ENCODE measurements at regions not wholly inside any gene's neighbourhood (a gene's known extent, or its start where the extent isn't known, plus 50 kb on each side); places are given as distances from the start of the nearest gene placed in this dataset.
A peak's percentile ranks its signal among the peaks of the same experiment; 100 is the strongest.
"Not testable (repeated sequence)": the region's sequence is repeated elsewhere in the genome, so short reads cannot be mapped to it uniquely, and the experiment has no call there.

DNA sequence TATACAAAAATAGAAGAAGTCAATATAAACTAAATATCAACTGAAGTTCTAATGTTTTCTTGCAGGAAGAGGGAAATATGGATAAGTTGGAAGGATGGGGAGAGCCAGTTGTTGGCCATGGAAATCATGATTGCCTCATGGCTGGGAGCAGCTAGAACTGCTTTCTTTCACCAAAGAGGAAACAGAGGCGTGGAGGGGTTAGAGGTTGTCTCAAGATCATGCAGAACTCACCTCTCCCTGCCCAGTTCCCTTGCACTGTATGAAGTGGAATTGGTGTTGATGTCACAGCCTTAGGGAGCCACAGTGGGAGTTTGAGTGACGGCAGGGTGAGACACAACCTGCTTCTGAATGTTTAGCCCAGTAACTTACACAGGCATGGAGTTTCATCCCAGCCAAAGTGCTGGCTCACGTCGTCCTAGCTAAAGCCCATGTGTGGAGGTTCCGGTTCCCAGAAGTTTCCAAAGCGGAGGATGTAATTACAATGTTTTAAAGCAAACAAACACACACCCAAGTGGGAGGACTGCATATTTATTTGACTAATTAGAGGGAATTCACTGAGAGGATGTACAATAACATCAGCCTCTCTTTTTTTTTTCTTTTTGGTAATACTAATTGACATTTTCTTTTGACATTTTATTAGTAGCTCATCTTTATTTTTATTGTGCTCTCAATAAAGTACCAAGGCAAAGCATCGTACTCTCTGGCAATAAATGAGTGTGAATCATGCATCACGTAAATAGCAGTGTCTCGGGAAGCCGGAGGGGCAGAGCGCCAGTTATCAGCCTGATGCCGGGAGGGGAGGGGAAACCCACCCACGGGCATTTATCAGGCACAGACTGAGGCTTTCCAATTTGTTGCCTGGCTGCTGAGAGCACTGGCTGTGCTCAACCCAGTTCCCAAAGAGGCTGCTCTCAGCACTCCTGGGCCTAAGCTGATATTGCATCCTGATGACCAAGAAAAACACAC lies 118.7 kb upstream of the CDH5 start:
- Histone ChIP-seq H3K4me3 (ENCODE audit: low read depth, low read length) (no peak overlapping the region), H3K4me1 (ENCODE audit: control insufficient read depth, insufficient read depth, low read length) (peaks cover 33% of the 10 kb centered on the region), H3K27ac (ENCODE audit: low read depth, low read length) (peak overlapping the region; percentile 75), H3K9me3 (ENCODE audit: control insufficient read depth, insufficient read depth, low read length) (no peaks in the 10 kb centered on the region), H3K27me3 (ENCODE audit: control insufficient read depth, insufficient read depth, low read length) (no peaks in the 10 kb centered on the region), H3K36me3 (ENCODE audit: control insufficient read depth, insufficient read depth, low read length) (no peaks in the 10 kb centered on the region)
- DNase-seq (ENCODE audit: low read depth in 4 of 6, low spot score in 6 of 6), result peak in 2 of 6 donors; percentile 75 to 87
- WGBS (ENCODE audit: insufficient coverage), result 19% methylated on average over 8 of the region's 13 CpGs

DNA sequence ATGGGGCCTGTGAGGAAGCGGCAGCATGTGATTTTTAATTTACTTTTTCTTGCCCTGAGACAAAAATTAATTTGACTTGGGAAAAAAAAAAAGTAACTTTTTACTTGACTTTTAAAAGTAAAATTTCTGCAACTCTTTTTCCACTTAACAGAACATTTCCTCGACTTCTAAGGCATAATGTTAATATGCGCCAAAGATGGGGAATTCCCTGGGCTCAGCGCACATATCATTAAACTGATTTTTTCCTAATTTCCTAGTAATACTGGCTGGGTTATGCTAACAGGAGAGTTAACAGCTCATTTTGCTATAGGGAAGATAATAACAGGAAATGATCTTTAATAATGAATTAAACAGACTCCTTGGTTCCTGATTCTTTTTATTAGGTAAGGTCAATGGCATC lies 120.6 kb upstream of the CDH5 start:
- Histone ChIP-seq H3K27me3 (ENCODE audit: control insufficient read depth, insufficient read depth, low read length) (no peaks in the 10 kb centered on the region), H3K4me3 (ENCODE audit: low read depth, low read length) (no peak overlapping the region), H3K9me3 (ENCODE audit: control insufficient read depth, insufficient read depth, low read length) (no peaks in the 10 kb centered on the region), H3K4me1 (ENCODE audit: control insufficient read depth, insufficient read depth, low read length) (peaks cover 20% of the 10 kb centered on the region), H3K27ac (ENCODE audit: low read depth, low read length) (no peak overlapping the region), H3K36me3 (ENCODE audit: control insufficient read depth, insufficient read depth, low read length) (no peaks in the 10 kb centered on the region)
- no CpG with 5 or more reads among the region's 4 CpGs for WGBS (ENCODE audit: insufficient coverage)
- DNase-seq (ENCODE audit: low read depth in 4 of 6, low spot score in 6 of 6), result no peak

DNA sequence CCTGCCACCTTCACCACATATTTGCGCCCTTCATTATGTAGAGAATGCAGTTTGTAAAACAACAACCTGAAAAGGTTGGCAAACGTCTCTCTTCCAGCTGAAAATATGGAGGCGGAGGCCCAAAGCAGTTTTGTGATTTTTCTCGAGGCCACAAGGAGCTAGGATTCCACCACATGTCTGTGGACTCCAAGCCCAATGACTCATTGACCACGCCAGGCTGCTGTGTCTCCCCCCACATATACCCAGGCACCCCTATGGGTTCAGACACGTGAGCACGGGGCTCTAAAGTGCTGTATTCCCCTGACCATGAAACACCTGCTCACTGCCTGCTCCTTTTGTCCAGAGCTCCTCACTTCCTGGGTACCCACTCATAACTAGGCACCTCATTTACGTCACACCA lies 121.4 kb upstream of the CDH5 start:
- peaks cover 20% of the 10 kb centered on the region for H3K4me1 ChIP-seq (ENCODE audit: control insufficient read depth, insufficient read depth, low read length)
- DNase-seq (ENCODE audit: low read depth in 4 of 6, low spot score in 6 of 6), result no peak
- no peaks in the 10 kb centered on the region for H3K27me3 ChIP-seq (ENCODE audit: control insufficient read depth, insufficient read depth, low read length)
- H3K9me3 ChIP-seq (ENCODE audit: control insufficient read depth, insufficient read depth, low read length), result no peaks in the 10 kb centered on the region
- WGBS (ENCODE audit: insufficient coverage), result 85% methylated on average over 4 of the region's 8 CpGs
- H3K4me3 ChIP-seq (ENCODE audit: low read depth, low read length), result no peak overlapping the region
- no peaks in the 10 kb centered on the region for H3K36me3 ChIP-seq (ENCODE audit: control insufficient read depth, insufficient read depth, low read length)
- H3K27ac ChIP-seq (ENCODE audit: low read depth, low read length), result no peak overlapping the region

DNA sequence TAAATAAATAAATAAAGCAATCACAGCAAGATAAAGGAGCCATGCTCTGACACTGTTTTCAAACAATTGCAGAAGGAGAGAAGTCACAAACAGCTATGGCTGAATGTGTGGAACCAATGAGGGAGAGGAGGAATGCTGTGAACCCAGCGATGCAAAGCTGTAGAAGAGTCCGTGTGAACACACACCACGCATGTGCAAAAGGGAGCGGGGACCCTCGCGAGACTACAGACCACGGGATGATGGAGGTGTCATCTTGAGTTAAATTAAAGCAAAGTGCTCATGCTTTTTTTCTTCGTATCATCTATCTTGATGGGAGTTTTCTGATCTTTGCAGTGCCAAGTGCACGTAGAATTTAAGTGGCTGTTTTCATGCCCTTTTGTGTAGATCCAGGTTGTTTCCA lies 123.8 kb upstream of the CDH5 start:
- Histone ChIP-seq H3K4me1 (ENCODE audit: control insufficient read depth, insufficient read depth, low read length) (peaks cover 12% of the 10 kb centered on the region), H3K36me3 (ENCODE audit: control insufficient read depth, insufficient read depth, low read length) (no peaks in the 10 kb centered on the region), H3K27me3 (ENCODE audit: control insufficient read depth, insufficient read depth, low read length) (no peaks in the 10 kb centered on the region), H3K4me3 (ENCODE audit: low read depth, low read length) (no peak overlapping the region), H3K27ac (ENCODE audit: low read depth, low read length) (no peak overlapping the region), H3K9me3 (ENCODE audit: control insufficient read depth, insufficient read depth, low read length) (peaks cover 7% of the 10 kb centered on the region)
- 80% methylated on average over 1 of the region's 9 CpGs for WGBS (ENCODE audit: insufficient coverage)
- no peak for DNase-seq (ENCODE audit: low read depth in 4 of 6, low spot score in 6 of 6)

DNA sequence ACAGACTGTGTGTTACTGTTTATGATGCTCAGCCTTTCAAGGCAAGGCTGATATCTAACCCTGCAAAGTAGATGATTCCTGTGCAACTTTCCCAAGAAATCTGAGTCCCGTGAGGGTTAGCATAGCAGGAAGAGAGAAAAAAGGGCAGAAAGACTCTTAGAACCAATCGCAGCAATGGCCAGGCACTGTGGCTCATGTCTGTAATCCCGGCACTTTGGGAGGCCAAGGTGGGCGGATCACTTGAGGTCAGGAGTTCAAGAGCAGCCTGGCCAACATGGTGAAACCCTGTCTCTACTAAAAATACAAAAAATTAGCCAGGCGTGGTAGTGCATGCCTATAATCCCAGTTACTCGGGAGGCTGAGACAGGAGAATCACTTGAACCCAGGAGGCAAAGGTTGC lies 124.3 kb upstream of the CDH5 start:
- not testable (repeated sequence) for H3K36me3 ChIP-seq (ENCODE audit: control insufficient read depth, insufficient read depth, low read length); H3K4me3 ChIP-seq (ENCODE audit: low read depth, low read length); DNase-seq (ENCODE audit: low read depth in 4 of 6, low spot score in 6 of 6); H3K9me3 ChIP-seq (ENCODE audit: control insufficient read depth, insufficient read depth, low read length); H3K27ac ChIP-seq (ENCODE audit: low read depth, low read length); H3K27me3 ChIP-seq (ENCODE audit: control insufficient read depth, insufficient read depth, low read length)
- peaks cover 10% of the 10 kb centered on the region for H3K4me1 ChIP-seq (ENCODE audit: control insufficient read depth, insufficient read depth, low read length)
- 87% methylated on average over 5 of the region's 6 CpGs for WGBS (ENCODE audit: insufficient coverage)

DNA sequence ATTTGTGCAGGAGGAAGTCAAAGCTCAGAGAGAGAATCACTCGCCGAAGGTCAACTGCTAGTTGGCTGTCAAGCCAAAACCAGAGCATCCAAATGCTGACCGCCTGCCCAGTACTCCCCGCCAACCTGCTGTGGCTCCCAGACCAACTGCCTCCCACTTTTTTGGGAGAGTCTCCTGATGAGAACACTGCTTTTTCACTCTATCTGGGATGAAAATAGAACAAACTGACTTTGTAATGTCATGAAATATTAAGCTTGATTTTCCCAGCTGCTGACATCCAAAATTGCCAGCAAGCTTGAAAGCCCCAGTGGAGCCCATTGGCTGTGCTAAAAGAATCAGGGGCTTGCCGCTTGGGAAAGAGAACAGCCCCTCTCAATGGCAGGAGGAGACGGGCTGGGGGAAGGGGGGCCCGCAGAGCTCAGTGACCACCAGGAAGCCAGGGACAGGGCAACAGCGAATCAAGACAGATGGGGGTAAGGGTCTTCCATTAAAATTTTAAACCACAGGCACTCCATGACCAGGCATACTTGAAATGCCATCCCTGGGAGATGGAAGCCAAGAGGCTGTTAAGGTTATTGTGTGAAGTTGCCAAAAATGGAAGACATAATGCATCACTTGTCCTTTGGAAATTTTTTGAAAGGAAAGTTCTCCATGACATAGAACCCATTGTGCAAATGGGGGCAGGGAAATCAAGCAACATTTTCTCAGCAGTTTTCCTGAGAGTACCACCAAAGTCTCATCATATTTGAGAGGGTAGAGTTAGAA lies 125.7 kb upstream of the CDH5 start:
- Histone ChIP-seq H3K4me3 (ENCODE audit: low read depth, low read length) (no peak overlapping the region), H3K27ac (ENCODE audit: low read depth, low read length) (peak overlapping the region; percentile 74), H3K36me3 (ENCODE audit: control insufficient read depth, insufficient read depth, low read length) (no peaks in the 10 kb centered on the region), H3K27me3 (ENCODE audit: control insufficient read depth, insufficient read depth, low read length) (no peaks in the 10 kb centered on the region), H3K9me3 (ENCODE audit: control insufficient read depth, insufficient read depth, low read length) (peaks cover 7% of the 10 kb centered on the region), H3K4me1 (ENCODE audit: control insufficient read depth, insufficient read depth, low read length) (peaks cover 10% of the 10 kb centered on the region)
- 75% methylated on average over 5 of the region's 8 CpGs for WGBS (ENCODE audit: insufficient coverage)
- peak in 1 of 6 donors; percentile 22 for DNase-seq (ENCODE audit: low read depth in 4 of 6, low spot score in 6 of 6)

DNA sequence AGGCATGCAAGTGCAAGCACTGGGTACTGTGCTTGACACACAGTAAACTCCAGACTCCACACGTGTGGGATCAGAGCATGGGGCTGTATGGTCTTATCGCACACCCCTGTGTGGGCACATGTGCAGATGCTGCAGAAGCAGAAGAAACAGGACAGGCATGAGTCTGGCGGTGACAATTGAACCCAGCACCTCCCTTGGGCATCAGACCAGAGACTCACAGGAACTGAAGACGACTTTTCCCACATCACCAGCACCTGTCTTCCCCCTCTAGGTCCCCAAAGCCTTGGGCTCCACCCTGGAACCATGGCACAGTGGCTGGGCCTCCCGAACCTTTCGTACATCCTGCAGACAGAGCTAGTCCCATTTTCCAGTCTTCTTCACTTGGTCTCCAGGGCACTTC lies 126.4 kb upstream of the CDH5 start:
- Histone ChIP-seq H3K9me3 (ENCODE audit: control insufficient read depth, insufficient read depth, low read length) (peaks cover 7% of the 10 kb centered on the region), H3K4me1 (ENCODE audit: control insufficient read depth, insufficient read depth, low read length) (peaks cover 10% of the 10 kb centered on the region), H3K27me3 (ENCODE audit: control insufficient read depth, insufficient read depth, low read length) (no peaks in the 10 kb centered on the region), H3K4me3 (ENCODE audit: low read depth, low read length) (no peak overlapping the region), H3K36me3 (ENCODE audit: control insufficient read depth, insufficient read depth, low read length) (no peaks in the 10 kb centered on the region), H3K27ac (ENCODE audit: low read depth, low read length) (peak overlapping the region; percentile 74)
- DNase-seq (ENCODE audit: low read depth in 4 of 6, low spot score in 6 of 6), result no peak
- 90% methylated on average over 6 of the region's 6 CpGs for WGBS (ENCODE audit: insufficient coverage)

GRCh38 chr16:66238696-66239095 lies 127.8 kb upstream of the CDH5 start:
- Histone ChIP-seq H3K36me3 (ENCODE audit: control insufficient read depth, insufficient read depth, low read length) (no peaks in the 10 kb centered on the region), H3K4me1 (ENCODE audit: control insufficient read depth, insufficient read depth, low read length) (peaks cover 10% of the 10 kb centered on the region), H3K9me3 (ENCODE audit: control insufficient read depth, insufficient read depth, low read length) (peaks cover 7% of the 10 kb centered on the region), H3K27me3 (ENCODE audit: control insufficient read depth, insufficient read depth, low read length) (no peaks in the 10 kb centered on the region), H3K27ac (ENCODE audit: low read depth, low read length) (no peak overlapping the region), H3K4me3 (ENCODE audit: low read depth, low read length) (no peak overlapping the region)
- DNase-seq (ENCODE audit: low read depth in 4 of 6, low spot score in 6 of 6), result no peak
- WGBS (ENCODE audit: insufficient coverage), result no CpG with 5 or more reads among the region's 1 CpG

- Histone ChIP-seq H3K4me3 (ENCODE audit: low read depth, low read length) (no peak overlapping the region), H3K4me1 (ENCODE audit: control insufficient read depth, insufficient read depth, low read length) (peaks cover 14% of the 10 kb centered on the region), H3K9me3 (ENCODE audit: control insufficient read depth, insufficient read depth, low read length) (peaks cover 7% of the 10 kb centered on the region), H3K36me3 (ENCODE audit: control insufficient read depth, insufficient read depth, low read length) (no peaks in the 10 kb centered on the region), H3K27ac (ENCODE audit: low read depth, low read length) (no peak overlapping the region), H3K27me3 (ENCODE audit: control insufficient read depth, insufficient read depth, low read length) (no peaks in the 10 kb centered on the region)
- WGBS (ENCODE audit: insufficient coverage), result 88% methylated on average over 12 of the region's 12 CpGs
- DNase-seq (ENCODE audit: low read depth in 4 of 6, low spot score in 6 of 6), result no peak
These were observed 130.2 kb upstream of the CDH5 start for GRCh38 chr16:66236301-66236700.
